CD4-positive, alpha-beta T cell (primary cell): ENCODE measurements at regions not wholly inside any gene's neighbourhood (a gene's known extent, or its start where the extent isn't known, plus 50 kb on each side); places are given as distances from the start of the nearest gene placed in this dataset.

Experiments
- ATAC-seq: fragments of 200-7000 bp; cut with Tn5 transposase; one replicate; pipeline ENCODE4 v1.10.0; 2022; ENCODE audit warnings: mild to moderate bottlenecking; ENCODE audit not compliant: poor library complexity
- CTCF ChIA-PET: fragments of 350-600 bp; sonication (Branson Sonifier 250); formaldehyde crosslinking; loops from one replicate; lab custom pipeline; 2021; ENCODE audit warnings: antibody characterized with exemption, inconsistent platforms; lab: Charles Lee
- POLR2A ChIA-PET: fragments of 350-600 bp; sonication (Branson Sonifier 250); formaldehyde crosslinking; loops from one replicate; lab custom pipeline; 2021; ENCODE audit warnings: antibody characterized with exemption, inconsistent platforms; lab: Charles Lee
- DNase-seq, 14 experiments: peaks; one replicate each; pipeline ENCODE4 v3.0.0-alpha.2; 2013 to 2020; ENCODE audit warnings: mixed read lengths in 2 of 14
- H3K27ac ChIP-seq, 2 donors: one replicate each; pipeline versions ENCODE4 v1.5.1 to v1.7.0; 2013; ENCODE audit warnings: low read length in 2 of 2, low read depth in 1 of 2, mild to moderate bottlenecking in 1 of 2
- H3K27me3 ChIP-seq, 2 experiments: 1 replicate in 1 of 2; 2 replicates in 1 of 2; pipeline versions ENCODE4 v1.6.1 to v1.7.0; 2013; ENCODE audit warnings: low read length in 2 of 2, control low read depth in 1 of 2, mild to moderate bottlenecking in 1 of 2, moderate library complexity in 1 of 2; ENCODE audit not compliant: insufficient read depth in 2 of 2, control insufficient read depth in 1 of 2
- H3K36me3 ChIP-seq: one replicate; pipeline ENCODE4 v1.6.1; 2013; ENCODE audit warnings: low read length, control low read depth; ENCODE audit not compliant: insufficient read depth
- H3K4me1 ChIP-seq: one replicate; pipeline ENCODE4 v1.6.1; 2013; ENCODE audit warnings: low read length, control low read depth; ENCODE audit not compliant: insufficient read depth
- H3K4me3 ChIP-seq: one replicate; pipeline ENCODE4 v1.5.1; 2013; ENCODE audit warnings: mild to moderate bottlenecking, low read length, moderate library complexity
- H3K9me3 ChIP-seq, 2 experiments: 1 replicate in 1 of 2; 2 replicates in 1 of 2; pipeline versions ENCODE4 v1.6.1 to v1.7.0; 2013; ENCODE audit warnings: low read length in 2 of 2, mild to moderate bottlenecking in 2 of 2, control low read depth in 1 of 2, moderate library complexity in 1 of 2; ENCODE audit not compliant: control insufficient read depth in 1 of 2, insufficient read depth in 1 of 2
- H3K27ac Mint-ChIP-seq: one replicate; pipeline ENCODE4 v1.8.0; 2020; ENCODE audit warnings: mixed read lengths
- H3K27me3 Mint-ChIP-seq: one replicate; pipeline ENCODE4 v1.8.0; 2021; ENCODE audit warnings: mixed read lengths
- H3K36me3 Mint-ChIP-seq: one replicate; pipeline ENCODE4 v1.8.0; 2021; ENCODE audit warnings: low read depth, mixed read lengths
- H3K4me1 Mint-ChIP-seq: one replicate; pipeline ENCODE4 v1.8.0; 2021; ENCODE audit warnings: low read depth, mixed read lengths
- H3K4me3 Mint-ChIP-seq: one replicate; pipeline ENCODE4 v1.8.0; 2020; ENCODE audit warnings: mild to moderate bottlenecking, mixed read lengths
- H3K9me3 Mint-ChIP-seq: one replicate; pipeline ENCODE4 v1.8.0; 2020; ENCODE audit warnings: mixed read lengths
- CTCF ChIP-seq: fragments of 200-600 bp; IDR thresholded peaks from one replicate; pipeline ENCODE4 v1.8.0; 2022; ENCODE audit warnings: antibody characterized with exemption, mild to moderate bottlenecking
- intact Hi-C, 2 experiments: fragments of 100-400 bp; cut with DNase I in 1 of 2; cut with micrococcal nuclease in 1 of 2; formaldehyde crosslinking; loops; one replicate each; pipeline versions ENCODE4 v1.15.1 to v1.9.0; 2023 to 2025; cut with DNase I, micrococcal nuclease

- intact Hi-C loops, result no loop called here
- POLR2A ChIA-PET, result no interaction called here
- Histone ChIP-seq H3K27ac (no peak overlapping the region), H3K36me3 (no peaks in the 10 kb centered on the region), H3K4me3 (peak overlapping the region; percentile 33), H3K27me3 (peaks cover 58 to 79% of the 10 kb centered on the region in 2 experiments), H3K4me1 (peaks cover 29% of the 10 kb centered on the region), H3K9me3 (peaks cover 0 to 12% of the 10 kb centered on the region in 2 experiments)
- ATAC-seq (peak; percentile 43), DNase-seq (peak in 4 of 14 experiments; percentile 10 to 25 (median 17))
- H3K4me3 Mint-ChIP-seq, result peak overlapping the region; percentile 86
- no peak overlapping the region for H3K27ac Mint-ChIP-seq
- peaks cover 23% of the 10 kb centered on the region for H3K4me1 Mint-ChIP-seq
- CTCF ChIA-PET, result no interaction called here
- no peaks in the 10 kb centered on the region for H3K9me3 Mint-ChIP-seq
- no peaks in the 10 kb centered on the region for H3K36me3 Mint-ChIP-seq
- H3K27me3 Mint-ChIP-seq, result peaks cover 78% of the 10 kb centered on the region
- TF ChIP-seq CTCF, result no peak
These were observed 91.2 kb upstream of the PAX2 start for GRCh38 chr10:100653957-100654781.

GRCh38 chr10:100654782-100655325 is 90.5 kb upstream of the PAX2 start:
- DNase-seq, result peak in 5 of 14 experiments; percentile 12 to 41 (median 31)
- H3K4me1 ChIP-seq, result peaks cover 29% of the 10 kb centered on the region
- H3K36me3 Mint-ChIP-seq, result no peaks in the 10 kb centered on the region
- no peak overlapping the region for H3K27ac ChIP-seq
- H3K27me3 ChIP-seq, result peaks cover 63 to 83% of the 10 kb centered on the region in 2 experiments
- H3K4me3 Mint-ChIP-seq, result peak overlapping the region; percentile 86
- TF ChIP-seq CTCF, result no peak
- intact Hi-C loops, result no loop called here
- ChIA-PET CTCF (no interaction called here), POLR2A (no interaction called here)
- peak overlapping the region; percentile 46 for H3K4me3 ChIP-seq
- peak; percentile 61 for ATAC-seq
- H3K27me3 Mint-ChIP-seq, result peaks cover 78% of the 10 kb centered on the region
- no peaks in the 10 kb centered on the region for H3K9me3 Mint-ChIP-seq
- H3K27ac Mint-ChIP-seq, result no peak overlapping the region
- no peaks in the 10 kb centered on the region for H3K36me3 ChIP-seq
- H3K9me3 ChIP-seq, result peaks cover 0 to 19% of the 10 kb centered on the region in 2 experiments
- H3K4me1 Mint-ChIP-seq, result peaks cover 23% of the 10 kb centered on the region

- Mint-ChIP-seq H3K36me3 (no peaks in the 10 kb centered on the region), H3K27ac (no peak overlapping the region), H3K4me1 (peaks cover 23% of the 10 kb centered on the region), H3K27me3 (peaks cover 78% of the 10 kb centered on the region), H3K9me3 (no peaks in the 10 kb centered on the region), H3K4me3 (peak overlapping the region; percentile 64)
- ATAC-seq (no peak), DNase-seq (no peak)
- H3K27ac ChIP-seq, result no peak overlapping the region
- H3K9me3 ChIP-seq, result peaks cover 0 to 20% of the 10 kb centered on the region in 2 experiments
- no peak for TF ChIP-seq CTCF
- POLR2A ChIA-PET, result no interaction called here
- CTCF ChIA-PET, result no interaction called here
- H3K27me3 ChIP-seq, result peaks cover 67 to 83% of the 10 kb centered on the region in 2 experiments
- peak overlapping the region; percentile 46 for H3K4me3 ChIP-seq
- no peaks in the 10 kb centered on the region for H3K36me3 ChIP-seq
- peaks cover 29% of the 10 kb centered on the region for H3K4me1 ChIP-seq
- intact Hi-C loops, result no loop called here
These were observed 90.0 kb upstream of the PAX2 start for GRCh38 chr10:100655326-100655759.
